ENCODE measurements at regions not wholly inside any gene's neighbourhood (a gene's known extent, or its start where the extent isn't known, plus 50 kb on each side); places are given as distances from the start of the nearest gene placed in this dataset.

DNA sequence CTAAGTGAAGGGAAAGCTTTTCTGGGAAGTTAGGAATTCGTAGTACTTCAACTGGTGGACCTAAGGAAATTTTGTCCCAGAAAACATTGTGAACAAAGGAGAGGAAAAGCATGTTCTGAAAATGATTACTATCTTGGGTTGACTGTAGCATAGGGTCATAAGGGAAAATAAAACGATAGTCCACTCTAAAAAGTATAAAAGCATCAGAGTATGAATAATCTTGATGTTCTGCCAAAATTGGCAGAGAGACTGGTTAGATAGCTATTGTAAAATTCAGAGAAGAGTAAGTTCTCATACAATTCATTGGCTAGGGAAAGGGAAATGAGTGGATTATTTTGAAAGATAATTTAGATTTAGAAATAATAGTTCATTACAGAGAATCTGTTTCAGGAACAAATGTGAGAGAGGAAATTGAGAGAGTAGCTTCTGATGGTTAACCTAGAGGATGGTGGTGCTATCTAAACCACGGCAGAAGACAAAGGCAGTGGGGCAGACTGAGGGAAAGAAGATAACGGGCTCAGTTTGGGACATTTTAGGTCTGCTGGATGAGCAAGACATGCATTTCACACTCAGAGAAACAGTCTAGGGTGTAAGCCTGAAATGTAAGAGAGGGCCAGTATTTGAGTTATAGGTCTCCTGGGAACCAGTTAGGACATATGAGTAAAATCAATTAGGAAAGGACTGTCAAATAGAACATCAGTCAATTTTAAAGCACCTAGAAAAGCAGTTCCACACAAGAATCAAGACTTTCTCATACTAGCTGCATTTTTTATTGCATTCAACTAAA lies 799.3 kb upstream of the CXADR start:
- H2AFZ ChIP-seq (ENCODE audit: low read depth, low read length) = no peak overlapping the region
- H3K36me3 ChIP-seq (replicated peaks; ENCODE audit: low read depth, low read length) = no peaks in the 10 kb centered on the region
- H3K79me2 ChIP-seq (ENCODE audit: low read length) = no peaks in the 10 kb centered on the region
- H3K9ac ChIP-seq (ENCODE audit: low read length) = no peak overlapping the region
- no peak overlapping the region for H3K27ac ChIP-seq (ENCODE audit: low read length)
- H4K20me1 ChIP-seq (ENCODE audit: insufficient read depth, low read length) = no peaks in the 10 kb centered on the region
- no peak overlapping the region for H3K4me2 ChIP-seq (ENCODE audit: low read length)
- no peak for TF ChIP-seq EZH2phosphoT487 (IDR thresholded peaks at IDR 0.05; ENCODE audit: low read depth)
- TF ChIP-seq, protein P1, sequence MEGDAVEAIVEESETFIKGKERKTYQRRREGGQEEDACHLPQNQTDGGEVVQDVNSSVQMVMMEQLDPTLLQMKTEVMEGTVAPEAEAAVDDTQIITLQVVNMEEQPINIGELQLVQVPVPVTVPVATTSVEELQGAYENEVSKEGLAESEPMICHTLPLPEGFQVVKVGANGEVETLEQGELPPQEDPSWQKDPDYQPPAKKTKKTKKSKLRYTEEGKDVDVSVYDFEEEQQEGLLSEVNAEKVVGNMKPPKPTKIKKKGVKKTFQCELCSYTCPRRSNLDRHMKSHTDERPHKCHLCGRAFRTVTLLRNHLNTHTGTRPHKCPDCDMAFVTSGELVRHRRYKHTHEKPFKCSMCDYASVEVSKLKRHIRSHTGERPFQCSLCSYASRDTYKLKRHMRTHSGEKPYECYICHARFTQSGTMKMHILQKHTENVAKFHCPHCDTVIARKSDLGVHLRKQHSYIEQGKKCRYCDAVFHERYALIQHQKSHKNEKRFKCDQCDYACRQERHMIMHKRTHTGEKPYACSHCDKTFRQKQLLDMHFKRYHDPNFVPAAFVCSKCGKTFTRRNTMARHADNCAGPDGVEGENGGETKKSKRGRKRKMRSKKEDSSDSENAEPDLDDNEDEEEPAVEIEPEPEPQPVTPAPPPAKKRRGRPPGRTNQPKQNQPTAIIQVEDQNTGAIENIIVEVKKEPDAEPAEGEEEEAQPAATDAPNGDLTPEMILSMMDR (IDR thresholded peaks at IDR 0.05; ENCODE audit: low read depth, low read length) = no peak
- H3K9me3 ChIP-seq (ENCODE audit: insufficient read depth, low read length) = no peaks in the 10 kb centered on the region
- 0 out of 2 replicates have a peak, but pooled peaks cover 4% of the 10 kb centered on the region for H3K4me1 ChIP-seq (ENCODE audit: low read length)
- H3K4me3 ChIP-seq (ENCODE audit: low read length) = no peak overlapping the region
- no peaks in the 10 kb centered on the region for H3K27me3 ChIP-seq (ENCODE audit: low read depth, low read length)

DNA sequence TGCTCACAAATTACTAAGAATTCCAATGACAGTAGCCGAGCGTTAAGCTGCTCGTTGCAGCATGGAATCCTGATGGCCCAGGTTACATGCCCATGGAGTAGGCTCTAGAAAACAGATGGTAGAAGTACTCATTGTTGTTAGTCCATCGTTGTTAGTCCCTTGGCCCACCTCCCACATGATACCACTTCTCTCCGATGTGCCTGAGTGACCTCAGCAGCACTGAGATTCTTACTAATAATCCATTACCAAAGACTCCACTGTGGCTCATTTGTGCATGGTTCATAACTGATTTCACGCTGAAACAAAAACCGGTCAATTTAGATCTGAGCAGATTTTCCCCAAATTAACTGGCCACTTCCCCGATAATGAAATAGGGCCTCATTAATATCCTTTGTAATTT lies 772.3 kb upstream of the CXADR start:
- no peak overlapping the region for H3K9ac ChIP-seq (ENCODE audit: low read length)
- H3K79me2 ChIP-seq (ENCODE audit: low read length) = no peaks in the 10 kb centered on the region
- H4K20me1 ChIP-seq (ENCODE audit: insufficient read depth, low read length) = no peaks in the 10 kb centered on the region
- no peak overlapping the region for H2AFZ ChIP-seq (ENCODE audit: low read depth, low read length)
- no peaks in the 10 kb centered on the region for H3K4me1 ChIP-seq (ENCODE audit: low read length)
- H3K36me3 ChIP-seq (replicated peaks; ENCODE audit: low read depth, low read length) = no peaks in the 10 kb centered on the region
- H3K9me3 ChIP-seq (ENCODE audit: insufficient read depth, low read length) = no peaks in the 10 kb centered on the region
- H3K27me3 ChIP-seq (ENCODE audit: low read depth, low read length) = no peaks in the 10 kb centered on the region
- no peak overlapping the region for H3K4me3 ChIP-seq (ENCODE audit: low read length)
- no peak overlapping the region for H3K27ac ChIP-seq (ENCODE audit: low read length)
- no peak overlapping the region for H3K4me2 ChIP-seq (ENCODE audit: low read length)
- no peak for TF ChIP-seq EZH2phosphoT487 (IDR thresholded peaks at IDR 0.05; ENCODE audit: low read depth)
- TF ChIP-seq, protein P1 (IDR thresholded peaks at IDR 0.05; ENCODE audit: low read depth, low read length) = no peak

DNA sequence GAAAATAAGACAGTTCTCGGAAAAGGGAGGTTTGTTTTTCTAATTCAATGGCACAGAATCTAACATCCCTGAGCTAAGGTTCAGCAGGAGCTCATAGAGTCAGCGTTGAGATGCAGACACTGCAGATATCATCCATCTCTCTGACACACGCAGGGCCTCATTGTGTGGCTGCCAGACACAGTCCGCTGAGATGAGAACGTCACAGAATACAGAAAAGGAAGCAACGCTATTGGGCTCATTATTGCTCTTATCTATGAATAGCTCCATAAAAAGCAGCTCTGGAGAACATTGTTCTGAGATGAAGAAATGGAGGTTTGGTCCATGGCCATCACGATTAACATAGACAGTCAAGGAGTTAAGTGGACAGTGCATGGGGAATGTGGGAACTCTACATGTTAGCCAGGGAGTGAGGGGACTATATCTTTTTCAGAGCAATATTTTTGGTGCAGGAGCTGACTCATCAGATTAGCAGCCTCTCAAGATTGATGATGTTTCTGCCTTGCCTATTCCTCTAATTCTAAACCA lies 771.6 kb upstream of the CXADR start:
- Histone ChIP-seq H3K79me2 (ENCODE audit: low read length) (no peaks in the 10 kb centered on the region), H3K4me1 (ENCODE audit: low read length) (no peaks in the 10 kb centered on the region), H3K4me3 (ENCODE audit: low read length) (no peak overlapping the region), H3K9me3 (ENCODE audit: insufficient read depth, low read length) (no peaks in the 10 kb centered on the region), H3K27ac (ENCODE audit: low read length) (no peak overlapping the region), H3K4me2 (ENCODE audit: low read length) (no peak overlapping the region), H4K20me1 (ENCODE audit: insufficient read depth, low read length) (no peaks in the 10 kb centered on the region), H3K36me3 (replicated peaks; ENCODE audit: low read depth, low read length) (no peaks in the 10 kb centered on the region), H2AFZ (ENCODE audit: low read depth, low read length) (no peak overlapping the region), H3K9ac (ENCODE audit: low read length) (no peak overlapping the region), H3K27me3 (ENCODE audit: low read depth, low read length) (no peaks in the 10 kb centered on the region)
- TF ChIP-seq, protein P1 (IDR thresholded peaks at IDR 0.05; ENCODE audit: low read depth, low read length) = no peak
- no peak for TF ChIP-seq EZH2phosphoT487 (IDR thresholded peaks at IDR 0.05; ENCODE audit: low read depth)

DNA sequence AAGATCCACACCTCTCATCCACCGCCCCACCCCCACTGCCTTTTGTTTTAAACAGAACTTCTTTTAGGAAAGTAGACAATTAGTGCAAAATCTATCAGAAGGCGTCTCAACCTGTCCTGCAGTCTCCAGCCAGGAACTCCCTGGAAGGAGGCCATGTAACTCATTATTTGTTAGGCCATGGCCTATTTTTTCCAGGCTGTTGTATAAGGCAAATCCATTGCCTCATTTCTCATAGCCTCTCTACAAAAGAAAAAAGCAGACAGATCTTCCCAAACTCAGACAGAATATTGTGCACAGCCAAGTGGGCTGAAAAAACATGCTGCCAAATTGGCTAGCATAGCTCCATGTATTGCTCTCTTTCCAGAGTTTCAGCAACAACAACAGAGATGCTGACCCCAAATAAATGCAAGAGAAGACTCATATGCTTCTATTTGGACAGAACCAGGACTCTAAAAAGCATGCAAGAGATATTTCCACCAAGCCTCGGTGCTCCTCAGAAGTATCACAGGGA lies 770.7 kb upstream of the CXADR start:
- H4K20me1 ChIP-seq (ENCODE audit: insufficient read depth, low read length) = no peaks in the 10 kb centered on the region
- H3K9me3 ChIP-seq (ENCODE audit: insufficient read depth, low read length) = no peaks in the 10 kb centered on the region
- H3K79me2 ChIP-seq (ENCODE audit: low read length) = no peaks in the 10 kb centered on the region
- H2AFZ ChIP-seq (ENCODE audit: low read depth, low read length) = no peak overlapping the region
- TF ChIP-seq EZH2phosphoT487 (IDR thresholded peaks at IDR 0.05; ENCODE audit: low read depth) = no peak
- TF ChIP-seq, protein P1 (IDR thresholded peaks at IDR 0.05; ENCODE audit: low read depth, low read length) = no peak
- no peak overlapping the region for H3K27ac ChIP-seq (ENCODE audit: low read length)
- no peaks in the 10 kb centered on the region for H3K4me1 ChIP-seq (ENCODE audit: low read length)
- H3K27me3 ChIP-seq (ENCODE audit: low read depth, low read length) = no peaks in the 10 kb centered on the region
- no peaks in the 10 kb centered on the region for H3K36me3 ChIP-seq (replicated peaks; ENCODE audit: low read depth, low read length)
- no peak overlapping the region for H3K9ac ChIP-seq (ENCODE audit: low read length)
- no peak overlapping the region for H3K4me3 ChIP-seq (ENCODE audit: low read length)
- no peak overlapping the region for H3K4me2 ChIP-seq (ENCODE audit: low read length)
